K562 (cell line): ENCODE measurements at regions not wholly inside any gene's neighbourhood (a gene's known extent, or its start where the extent isn't known, plus 50 kb on each side); places are given as distances from the start of the nearest gene placed in this dataset.

Source experiments
- CBFA2T3 ChIP-seq: fragments of 450-650 bp; IDR thresholded peaks from 2 replicates; pipeline ENCODE4 v1.6.1; 2017
- CC2D1A ChIP-seq: fragments of 450-650 bp; IDR thresholded peaks from 2 replicates; pipeline ENCODE4 v1.6.1; 2017; ENCODE audit warnings: mild to moderate bottlenecking
- DACH1 ChIP-seq: fragments of 450-650 bp; IDR thresholded peaks from 2 replicates; pipeline ENCODE4 v1.6.1; 2018; ENCODE audit not compliant: partially characterized antibody
- GATAD2A ChIP-seq: fragments of 450-650 bp; IDR thresholded peaks from 2 replicates; pipeline ENCODE4 v1.6.1; 2017
- HDAC1 ChIP-seq, 2 experiments: fragments of 450-650 bp; IDR thresholded peaks; 2 replicates each; pipeline ENCODE4 v1.6.1; 2016 to 2017; ENCODE audit warnings: inconsistent platforms in 1 of 2, mild to moderate bottlenecking in 1 of 2, moderate library complexity in 1 of 2
- KLF16 ChIP-seq: IDR thresholded peaks from 2 replicates; pipeline ENCODE4 v1.6.1; 2016; ENCODE audit warnings: antibody characterized with exemption
- MAFK ChIP-seq: IDR thresholded peaks from 2 replicates; pipeline ENCODE4 v1.6.1; 2011; ENCODE audit warnings: low read length, improper control_type of control experiment
- MTA3 ChIP-seq: fragments of 450-650 bp; formaldehyde crosslinking; IDR thresholded peaks from 2 replicates; pipeline ENCODE4 v1.6.1; 2017; ENCODE audit warnings: mild to moderate bottlenecking, borderline replicate concordance
- POLR2AphosphoS2 ChIP-seq: IDR thresholded peaks from 2 replicates; pipeline ENCODE4 v1.6.1; 2012; ENCODE audit warnings: low read length, improper control_type of control experiment
- PTTG1 ChIP-seq: fragments of 450-650 bp; IDR thresholded peaks from 2 replicates; pipeline ENCODE4 v1.6.1; 2016; ENCODE audit warnings: low read depth, mild to moderate bottlenecking, missing genetic modification characterization, missing compliant biosample characterization
- SOX6 ChIP-seq: fragments of 450-650 bp; IDR thresholded peaks from 2 replicates; pipeline ENCODE4 v1.6.1; 2014; ENCODE audit warnings: mild to moderate bottlenecking
- STAG1 ChIP-seq: sonication (generic); formaldehyde crosslinking; IDR thresholded peaks from 2 replicates; pipeline ENCODE4 v1.5.0; 2020; ENCODE audit warnings: missing genetic modification reagents, borderline replicate concordance
- TAF9B ChIP-seq: fragments of 450-650 bp; IDR thresholded peaks from 2 replicates; pipeline ENCODE4 v1.6.1; 2018; ENCODE audit warnings: mild to moderate bottlenecking; ENCODE audit not compliant: partially characterized antibody
- TAL1 ChIP-seq: fragments of 450-650 bp; IDR thresholded peaks from 2 replicates; pipeline ENCODE4 v1.6.1; 2016; ENCODE audit warnings: mild to moderate bottlenecking
- TBL1XR1 ChIP-seq, 2 experiments: IDR thresholded peaks; 2 replicates each; pipeline ENCODE4 v1.6.1; 2012; ENCODE audit warnings: improper control_type of control experiment in 2 of 2, low read length in 2 of 2, mild to moderate bottlenecking in 1 of 2
- TF ChIP-seq, protein P1 (sequence below), 2 experiments: IDR thresholded peaks; 2 replicates each; pipeline ENCODE4 v1.6.1; 2012; ENCODE audit warnings: improper control_type of control experiment in 2 of 2, low read depth in 2 of 2, low read length in 2 of 2, borderline replicate concordance in 1 of 2
- TF ChIP-seq, protein P2 (sequence below): fragments of 450-650 bp; IDR thresholded peaks from 2 replicates; pipeline ENCODE4 v1.6.1; 2016; ENCODE audit warnings: antibody characterized with exemption
- TF ChIP-seq, protein P3 (sequence below): fragments of 450-650 bp; IDR thresholded peaks from 2 replicates; pipeline ENCODE4 v1.6.1; 2018; ENCODE audit not compliant: partially characterized antibody
- TF ChIP-seq, protein P4 (sequence below): IDR thresholded peaks from 2 replicates; pipeline ENCODE4 v1.6.1; 2012; ENCODE audit warnings: low read depth, low read length, improper control_type of control experiment, borderline replicate concordance
- TF ChIP-seq, protein P5 (sequence below): conservative IDR thresholded peaks from 2 replicates; pipeline ENCODE4 v1.6.1; 2011; ENCODE audit warnings: low read depth, mild to moderate bottlenecking, low read length; ENCODE audit not compliant: control insufficient read depth

DNA sequence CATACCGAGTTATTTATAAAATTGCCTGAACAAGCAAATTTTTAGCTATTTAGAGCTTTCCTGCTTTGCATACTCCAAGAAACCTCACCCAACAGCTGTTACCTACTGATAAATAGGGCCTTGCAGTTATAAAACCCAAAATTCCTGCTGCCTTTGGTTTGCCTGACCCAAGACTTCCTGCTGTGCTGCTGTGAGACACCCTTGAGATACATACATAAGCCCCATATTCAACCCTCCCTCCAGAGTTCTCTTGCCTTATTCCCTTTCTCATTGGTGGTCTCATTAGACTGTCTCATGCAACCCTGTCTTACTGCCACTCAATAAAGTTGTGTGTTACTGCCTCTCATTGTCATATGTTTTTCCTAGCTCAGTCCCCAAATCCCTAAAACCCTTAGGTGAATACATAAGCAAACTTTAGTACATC lies 677.6 kb downstream of the UQCRFS1 start (continued):
- TF ChIP-seq, protein P1, sequence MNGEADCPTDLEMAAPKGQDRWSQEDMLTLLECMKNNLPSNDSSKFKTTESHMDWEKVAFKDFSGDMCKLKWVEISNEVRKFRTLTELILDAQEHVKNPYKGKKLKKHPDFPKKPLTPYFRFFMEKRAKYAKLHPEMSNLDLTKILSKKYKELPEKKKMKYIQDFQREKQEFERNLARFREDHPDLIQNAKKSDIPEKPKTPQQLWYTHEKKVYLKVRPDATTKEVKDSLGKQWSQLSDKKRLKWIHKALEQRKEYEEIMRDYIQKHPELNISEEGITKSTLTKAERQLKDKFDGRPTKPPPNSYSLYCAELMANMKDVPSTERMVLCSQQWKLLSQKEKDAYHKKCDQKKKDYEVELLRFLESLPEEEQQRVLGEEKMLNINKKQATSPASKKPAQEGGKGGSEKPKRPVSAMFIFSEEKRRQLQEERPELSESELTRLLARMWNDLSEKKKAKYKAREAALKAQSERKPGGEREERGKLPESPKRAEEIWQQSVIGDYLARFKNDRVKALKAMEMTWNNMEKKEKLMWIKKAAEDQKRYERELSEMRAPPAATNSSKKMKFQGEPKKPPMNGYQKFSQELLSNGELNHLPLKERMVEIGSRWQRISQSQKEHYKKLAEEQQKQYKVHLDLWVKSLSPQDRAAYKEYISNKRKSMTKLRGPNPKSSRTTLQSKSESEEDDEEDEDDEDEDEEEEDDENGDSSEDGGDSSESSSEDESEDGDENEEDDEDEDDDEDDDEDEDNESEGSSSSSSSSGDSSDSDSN (IDR thresholded peaks at IDR 0.05; ENCODE audit: borderline replicate concordance in 1 of 2, low read depth in 2 of 2, low read length in 2 of 2) = peak in 1 of 2 experiments; percentile 47; a peak in 1 of 4 replicates
- TF ChIP-seq, protein P2, sequence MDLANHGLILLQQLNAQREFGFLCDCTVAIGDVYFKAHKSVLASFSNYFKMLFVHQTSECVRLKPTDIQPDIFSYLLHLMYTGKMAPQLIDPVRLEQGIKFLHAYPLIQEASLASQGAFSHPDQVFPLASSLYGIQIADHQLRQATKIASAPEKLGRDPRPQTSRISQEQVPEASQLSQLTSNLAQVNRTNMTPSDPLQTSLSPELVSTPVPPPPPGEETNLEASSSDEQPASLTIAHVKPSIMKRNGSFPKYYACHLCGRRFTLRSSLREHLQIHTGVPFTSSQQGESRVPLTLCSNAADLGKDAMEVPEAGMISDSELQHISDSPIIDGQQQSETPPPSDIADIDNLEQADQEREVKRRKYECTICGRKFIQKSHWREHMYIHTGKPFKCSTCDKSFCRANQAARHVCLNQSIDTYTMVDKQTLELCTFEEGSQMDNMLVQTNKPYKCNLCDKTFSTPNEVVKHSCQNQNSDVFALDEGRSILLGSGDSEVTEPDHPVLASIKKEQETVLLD = peak; percentile 43; the same call in 1 of the 2 replicates
- TF ChIP-seq TAF9B (peak; percentile 53), HDAC1 (IDR thresholded peaks at IDR 0.05) (peak in 1 of 2 experiments; percentile 48; a peak in 1 of 4 replicates), TBL1XR1 (IDR thresholded peaks at IDR 0.05; ENCODE audit: low read length in 2 of 2) (peak in 1 of 2 experiments; percentile 44; a peak in 2 of 4 replicates), MAFK (peak; percentile 64; the same call in 1 of the 2 replicates), CC2D1A (no peak), PTTG1 (tag) (no peak), GATAD2A (0 out of 2 replicates have a peak, but pooled peaks have one; percentile 26), DACH1 (peak; percentile 92), CBFA2T3 (peak; percentile 80), STAG1 (CRISPR knock-in tag) (no peak), TAL1 (peak; percentile 67), KLF16 (0 out of 2 replicates have a peak, but pooled peaks have one; percentile 22), POLR2AphosphoS2 (peak; percentile 27; the same call in 1 of the 2 replicates), SOX6 (peak; percentile 35), MTA3 (peak; percentile 49; the same call in 1 of the 2 replicates)
- TF ChIP-seq, protein P3, sequence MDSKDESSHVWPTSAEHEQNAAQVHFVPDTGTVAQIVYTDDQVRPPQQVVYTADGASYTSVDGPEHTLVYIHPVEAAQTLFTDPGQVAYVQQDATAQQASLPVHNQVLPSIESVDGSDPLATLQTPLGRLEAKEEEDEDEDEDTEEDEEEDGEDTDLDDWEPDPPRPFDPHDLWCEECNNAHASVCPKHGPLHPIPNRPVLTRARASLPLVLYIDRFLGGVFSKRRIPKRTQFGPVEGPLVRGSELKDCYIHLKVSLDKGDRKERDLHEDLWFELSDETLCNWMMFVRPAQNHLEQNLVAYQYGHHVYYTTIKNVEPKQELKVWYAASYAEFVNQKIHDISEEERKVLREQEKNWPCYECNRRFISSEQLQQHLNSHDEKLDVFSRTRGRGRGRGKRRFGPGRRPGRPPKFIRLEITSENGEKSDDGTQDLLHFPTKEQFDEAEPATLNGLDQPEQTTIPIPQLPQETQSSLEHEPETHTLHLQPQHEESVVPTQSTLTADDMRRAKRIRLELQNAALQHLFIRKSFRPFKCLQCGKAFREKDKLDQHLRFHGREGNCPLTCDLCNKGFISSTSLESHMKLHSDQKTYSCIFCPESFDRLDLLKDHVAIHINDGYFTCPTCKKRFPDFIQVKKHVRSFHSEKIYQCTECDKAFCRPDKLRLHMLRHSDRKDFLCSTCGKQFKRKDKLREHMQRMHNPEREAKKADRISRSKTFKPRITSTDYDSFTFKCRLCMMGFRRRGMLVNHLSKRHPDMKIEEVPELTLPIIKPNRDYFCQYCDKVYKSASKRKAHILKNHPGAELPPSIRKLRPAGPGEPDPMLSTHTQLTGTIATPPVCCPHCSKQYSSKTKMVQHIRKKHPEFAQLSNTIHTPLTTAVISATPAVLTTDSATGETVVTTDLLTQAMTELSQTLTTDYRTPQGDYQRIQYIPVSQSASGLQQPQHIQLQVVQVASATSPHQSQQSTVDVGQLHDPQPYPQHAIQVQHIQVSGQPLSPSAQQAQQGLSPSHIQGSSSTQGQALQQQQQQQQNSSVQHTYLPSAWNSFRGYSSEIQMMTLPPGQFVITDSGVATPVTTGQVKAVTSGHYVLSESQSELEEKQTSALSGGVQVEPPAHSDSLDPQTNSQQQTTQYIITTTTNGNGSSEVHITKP = peak; percentile 47
- TF ChIP-seq, protein P4, sequence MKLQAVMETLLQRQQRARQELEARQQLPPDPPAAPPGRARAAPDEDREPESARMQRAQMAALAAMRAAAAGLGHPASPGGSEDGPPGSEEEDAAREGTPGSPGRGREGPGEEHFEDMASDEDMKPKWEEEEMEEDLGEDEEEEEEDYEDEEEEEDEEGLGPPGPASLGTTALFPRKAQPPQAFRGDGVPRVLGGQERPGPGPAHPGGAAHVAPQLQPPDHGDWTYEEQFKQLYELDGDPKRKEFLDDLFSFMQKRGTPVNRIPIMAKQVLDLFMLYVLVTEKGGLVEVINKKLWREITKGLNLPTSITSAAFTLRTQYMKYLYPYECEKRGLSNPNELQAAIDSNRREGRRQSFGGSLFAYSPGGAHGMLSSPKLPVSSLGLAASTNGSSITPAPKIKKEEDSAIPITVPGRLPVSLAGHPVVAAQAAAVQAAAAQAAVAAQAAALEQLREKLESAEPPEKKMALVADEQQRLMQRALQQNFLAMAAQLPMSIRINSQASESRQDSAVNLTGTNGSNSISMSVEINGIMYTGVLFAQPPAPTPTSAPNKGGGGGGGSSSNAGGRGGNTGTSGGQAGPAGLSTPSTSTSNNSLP = peak; percentile 9; the same call in 1 of the 2 replicates
- TF ChIP-seq, protein P5, sequence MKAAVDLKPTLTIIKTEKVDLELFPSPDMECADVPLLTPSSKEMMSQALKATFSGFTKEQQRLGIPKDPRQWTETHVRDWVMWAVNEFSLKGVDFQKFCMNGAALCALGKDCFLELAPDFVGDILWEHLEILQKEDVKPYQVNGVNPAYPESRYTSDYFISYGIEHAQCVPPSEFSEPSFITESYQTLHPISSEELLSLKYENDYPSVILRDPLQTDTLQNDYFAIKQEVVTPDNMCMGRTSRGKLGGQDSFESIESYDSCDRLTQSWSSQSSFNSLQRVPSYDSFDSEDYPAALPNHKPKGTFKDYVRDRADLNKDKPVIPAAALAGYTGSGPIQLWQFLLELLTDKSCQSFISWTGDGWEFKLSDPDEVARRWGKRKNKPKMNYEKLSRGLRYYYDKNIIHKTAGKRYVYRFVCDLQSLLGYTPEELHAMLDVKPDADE = no peak
